ENCODE measurements at regions not wholly inside any gene's neighbourhood (a gene's known extent, or its start where the extent isn't known, plus 50 kb on each side); places are given as distances from the start of the nearest gene placed in this dataset.
A peak's percentile ranks its signal among the peaks of the same experiment; 100 is the strongest.

GRCh38 chr14:61167642-61168041 is 113.5 kb downstream of the TMEM30B start:
- no peaks in the 10 kb centered on the region for H3K36me3 ChIP-seq
- H3K27me3 ChIP-seq (replicated peaks; ENCODE audit: insufficient read depth), result no peaks in the 10 kb centered on the region
- WGBS, result 96% methylated on average over 1 of the region's 1 CpG
- H3K9me3 ChIP-seq, result no peaks in the 10 kb centered on the region
- intact Hi-C loops (cut with DNase I), result no loop called here
- H3K27ac ChIP-seq, result no peak overlapping the region
- no peaks in the 10 kb centered on the region for H3K4me1 ChIP-seq (replicated peaks)
- TF ChIP-seq POLR2A (IDR thresholded peaks at IDR 0.05), result no peak
- TF ChIP-seq CTCF (IDR thresholded peaks at IDR 0.05), result no peak
- TF ChIP-seq POLR2AphosphoS5 (IDR thresholded peaks at IDR 0.05), result no peak
- no peak overlapping the region for H3K4me3 ChIP-seq
- no peak for DNase-seq (ENCODE audit: low spot score)

GRCh38 chr14:61160798-61161197 is 120.3 kb downstream of the TMEM30B start:
- Histone ChIP-seq H3K36me3 (no peaks in the 10 kb centered on the region), H3K9me3 (no peaks in the 10 kb centered on the region), H3K4me1 (replicated peaks) (no peaks in the 10 kb centered on the region), H3K27me3 (replicated peaks; ENCODE audit: insufficient read depth) (peaks cover 2% of the 10 kb centered on the region), H3K27ac (no peak overlapping the region), H3K4me3 (no peak overlapping the region)
- WGBS, result 97% methylated on average over 2 of the region's 2 CpGs
- DNase-seq (ENCODE audit: low spot score), result no peak
- TF ChIP-seq POLR2AphosphoS5 (IDR thresholded peaks at IDR 0.05), result no peak
- TF ChIP-seq POLR2A (IDR thresholded peaks at IDR 0.05), result no peak
- no peak for TF ChIP-seq CTCF (IDR thresholded peaks at IDR 0.05)
- intact Hi-C loops (cut with DNase I), result no loop called here

- intact Hi-C loops (cut with DNase I), result no loop called here
- Histone ChIP-seq H3K27me3 (replicated peaks; ENCODE audit: insufficient read depth) (no peaks in the 10 kb centered on the region), H3K4me3 (no peak overlapping the region), H3K9me3 (no peaks in the 10 kb centered on the region), H3K4me1 (replicated peaks) (no peaks in the 10 kb centered on the region), H3K36me3 (no peaks in the 10 kb centered on the region), H3K27ac (no peak overlapping the region)
- TF ChIP-seq CTCF (IDR thresholded peaks at IDR 0.05) (no peak), POLR2AphosphoS5 (IDR thresholded peaks at IDR 0.05) (no peak), POLR2A (IDR thresholded peaks at IDR 0.05) (no peak)
- WGBS, result 65% methylated on average over 2 of the region's 2 CpGs
- no peak for DNase-seq (ENCODE audit: low spot score)
These were observed 126.5 kb downstream of the TMEM30B start for GRCh38 chr14:61154641-61155040.

GRCh38 chr14:61153914-61154545 is 127.1 kb downstream of the TMEM30B start:
- H3K4me1 ChIP-seq (replicated peaks), result no peaks in the 10 kb centered on the region
- no peaks in the 10 kb centered on the region for H3K36me3 ChIP-seq
- 46% methylated on average over 8 of the region's 8 CpGs for WGBS
- intact Hi-C loops (cut with DNase I), result no loop called here
- TF ChIP-seq POLR2A (IDR thresholded peaks at IDR 0.05) (no peak), POLR2AphosphoS5 (IDR thresholded peaks at IDR 0.05) (peak; percentile 15)
- H3K9me3 ChIP-seq, result no peaks in the 10 kb centered on the region
- H3K4me3 ChIP-seq, result no peak overlapping the region
- no peaks in the 10 kb centered on the region for H3K27me3 ChIP-seq (replicated peaks; ENCODE audit: insufficient read depth)
- peak; percentile 28 for DNase-seq (ENCODE audit: low spot score)
- H3K27ac ChIP-seq, result no peak overlapping the region

GRCh38 chr14:61153431-61153830 is 127.7 kb downstream of the TMEM30B start:
- Histone ChIP-seq H3K27ac (no peak overlapping the region), H3K36me3 (no peaks in the 10 kb centered on the region), H3K4me3 (no peak overlapping the region), H3K9me3 (no peaks in the 10 kb centered on the region), H3K4me1 (replicated peaks) (no peaks in the 10 kb centered on the region), H3K27me3 (replicated peaks; ENCODE audit: insufficient read depth) (no peaks in the 10 kb centered on the region)
- no peak for DNase-seq (ENCODE audit: low spot score)
- 54% methylated on average over 3 of the region's 3 CpGs for WGBS
- intact Hi-C loops (cut with DNase I), result no loop called here
- TF ChIP-seq CTCF (IDR thresholded peaks at IDR 0.05) (no peak), POLR2AphosphoS5 (IDR thresholded peaks at IDR 0.05) (no peak), POLR2A (IDR thresholded peaks at IDR 0.05) (no peak)
